Hematopoietic multipotent progenitor cell treated with erythropoietin and hydrocortisone succinate and interleukin-3 and kit ligand, for 8 days (in vitro differentiated cells): ENCODE measurements at regions not wholly inside any gene's neighbourhood (a gene's known extent, or its start where the extent isn't known, plus 50 kb on each side); places are given as distances from the start of the nearest gene placed in this dataset.

Experiments
- DNase-seq: peaks from one replicate; pipeline ENCODE4 v3.0.0-alpha.2; 2015

GRCh38 chr11:115049796-115050195 lies 371.5 kb downstream of the NXPE2 start:
- no peak for DNase-seq

GRCh38 chr11:115050756-115051155 lies 372.4 kb downstream of the NXPE2 start:
- no peak for DNase-seq

DNA sequence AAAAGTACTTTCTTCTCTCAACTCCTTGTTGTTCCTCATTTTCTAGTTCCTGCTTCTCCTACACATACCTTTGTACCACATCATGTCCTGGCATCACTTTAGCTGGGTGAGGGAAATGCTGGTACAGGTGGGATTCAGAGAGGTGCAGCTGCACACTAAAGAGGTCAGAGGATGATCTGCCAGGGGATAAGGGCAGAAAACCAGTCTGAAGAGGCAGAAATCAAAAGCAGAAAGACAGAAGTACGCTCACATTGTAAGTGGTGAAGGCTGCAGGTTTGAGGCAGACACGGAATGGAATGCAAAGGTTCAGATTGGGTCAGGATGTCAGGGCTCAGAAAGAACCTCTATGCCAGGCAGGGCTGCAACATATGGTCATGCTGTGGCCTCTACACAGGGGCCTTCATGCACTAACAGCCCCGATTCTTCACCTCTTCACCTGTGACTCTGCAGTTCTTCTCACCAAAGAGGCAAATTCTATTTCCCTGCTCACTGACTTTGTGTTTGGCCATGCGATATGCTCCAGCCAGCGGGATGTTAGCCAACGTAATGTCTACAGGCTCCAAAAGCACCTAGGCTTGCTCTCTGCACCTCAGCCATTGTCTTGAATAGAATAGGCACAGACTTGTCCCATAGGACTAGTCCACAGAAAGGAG lies 373.7 kb downstream of the NXPE2 start:
- DNase-seq: no peak

DNA sequence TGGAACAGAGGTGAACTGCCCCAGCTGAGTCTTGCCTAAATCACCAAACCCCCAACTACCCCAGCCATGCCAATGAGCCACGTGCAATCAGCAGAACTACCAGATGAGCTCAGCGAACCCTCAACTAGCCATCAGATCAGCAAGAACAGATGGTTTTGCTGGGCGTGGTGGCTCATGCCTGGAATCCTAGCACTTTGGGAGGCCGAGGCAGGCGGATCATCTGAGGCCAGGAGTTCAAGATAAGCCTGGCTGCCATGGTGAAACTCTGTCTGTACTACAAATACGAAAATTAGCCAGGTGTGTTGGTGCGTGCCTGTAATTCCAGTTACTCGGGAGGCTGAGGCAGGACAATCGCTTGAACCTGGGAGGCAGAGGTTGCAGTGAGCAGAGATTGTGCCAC lies 374.3 kb downstream of the NXPE2 start:
- DNase-seq: no peak

GRCh38 chr11:115054570-115055538 lies 376.5 kb downstream of the NXPE2 start:
- no peak for DNase-seq

- no peak for DNase-seq
Observed at GRCh38 chr11:115056514-115056913, 378.2 kb downstream of the NXPE2 start.

DNA sequence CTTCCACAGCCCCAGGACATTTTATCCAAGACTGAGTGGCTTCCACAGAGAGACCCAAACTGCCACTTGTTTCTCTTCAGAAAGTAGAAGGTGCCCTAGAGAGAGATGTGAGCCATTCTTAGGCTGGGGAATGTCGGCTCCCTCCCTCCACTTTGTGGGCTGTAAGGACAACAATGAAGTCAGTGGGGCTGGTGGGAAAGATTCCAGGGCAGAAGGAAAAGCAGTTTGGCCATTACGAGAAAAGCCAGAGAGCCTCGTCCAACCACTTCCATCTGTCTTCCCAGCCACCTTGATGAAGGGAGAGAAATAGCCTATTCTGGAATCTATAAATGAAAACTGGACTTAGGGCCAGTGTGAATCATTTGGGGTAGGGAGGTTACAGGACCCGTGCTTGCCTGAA lies 382.5 kb downstream of the NXPE2 start:
- DNase-seq: no peak

DNA sequence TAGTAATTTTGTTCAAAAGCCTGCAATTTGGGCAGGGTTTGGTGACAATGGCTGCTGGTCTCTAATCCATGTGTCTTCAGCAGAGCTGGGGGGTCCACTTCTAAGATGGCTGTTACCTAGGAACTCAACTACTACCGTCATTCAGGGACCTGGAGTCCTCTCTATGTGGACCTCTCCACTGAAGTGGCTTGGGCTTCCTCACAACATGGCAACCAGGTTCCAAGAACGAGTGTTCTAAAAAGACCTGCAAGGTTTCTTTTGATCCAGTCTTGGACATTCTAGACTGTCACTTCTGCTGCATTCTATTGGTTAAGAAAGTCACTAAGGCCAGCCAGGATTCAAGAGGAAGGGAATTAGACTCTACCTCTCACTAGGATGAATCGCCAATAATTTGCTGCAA lies 387.0 kb downstream of the NXPE2 start:
- DNase-seq: no peak

GRCh38 chr11:115065830-115066664 lies 387.7 kb downstream of the NXPE2 start:
- DNase-seq: no peak

- no peak for DNase-seq
Observed at GRCh38 chr11:115067471-115067870, 389.1 kb downstream of the NXPE2 start.

DNA sequence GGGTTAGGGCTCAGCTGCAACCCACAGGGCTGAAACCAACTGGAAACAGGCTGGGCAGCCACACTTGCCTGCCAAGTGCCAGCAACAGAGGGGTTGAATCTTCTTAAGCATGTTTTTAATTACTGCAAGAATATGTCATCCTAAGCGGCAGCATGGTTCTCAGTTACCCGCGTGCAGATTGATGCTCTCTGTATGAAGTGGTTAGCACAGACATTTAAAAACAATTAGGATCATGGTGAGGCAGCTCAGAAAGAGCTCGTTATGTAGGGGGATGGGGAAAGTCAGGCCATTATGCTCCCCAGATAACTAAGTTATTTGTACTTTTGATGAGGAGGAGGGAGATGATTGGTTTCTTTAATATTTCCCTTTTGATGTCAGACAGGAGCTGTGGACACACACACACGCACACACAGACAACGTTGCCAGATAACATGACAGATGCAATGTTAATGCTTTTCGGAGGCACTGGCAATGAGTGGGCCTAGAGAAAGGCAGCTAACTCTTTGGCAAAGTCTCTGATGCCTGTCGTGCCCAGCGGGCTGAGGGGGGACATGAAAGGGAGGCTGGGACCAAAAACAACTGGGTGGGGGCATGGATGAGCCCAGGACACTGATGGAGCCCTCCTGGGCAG lies 389.7 kb downstream of the NXPE2 start:
- no peak for DNase-seq

GRCh38 chr11:115069599-115069998 lies 391.3 kb downstream of the NXPE2 start:
- no peak for DNase-seq

GRCh38 chr11:115075356-115075755 lies 397.0 kb downstream of the NXPE2 start:
- no peak for DNase-seq

DNA sequence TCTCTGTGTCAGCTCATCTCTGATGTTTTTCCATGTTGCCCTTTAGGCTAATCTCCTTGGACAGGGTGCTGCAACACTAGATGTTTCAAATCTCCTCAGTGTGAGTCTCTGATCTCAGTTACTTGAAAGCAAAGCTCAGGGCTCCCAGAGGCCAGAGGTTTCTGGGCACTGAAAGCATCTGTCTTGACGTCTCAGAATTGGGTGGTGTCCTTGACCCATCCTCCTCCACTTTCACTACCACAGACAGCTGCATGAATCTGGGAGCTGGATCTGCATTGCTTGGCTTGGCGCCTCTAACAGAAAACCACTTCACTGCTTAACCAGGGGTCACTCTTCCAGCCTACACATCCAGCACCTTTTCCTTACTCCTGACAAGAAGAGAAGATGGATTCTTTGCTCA lies 399.4 kb downstream of the NXPE2 start:
- no peak for DNase-seq

GRCh38 chr11:115078461-115079438 lies 400.4 kb downstream of the NXPE2 start:
- no peak for DNase-seq

DNA sequence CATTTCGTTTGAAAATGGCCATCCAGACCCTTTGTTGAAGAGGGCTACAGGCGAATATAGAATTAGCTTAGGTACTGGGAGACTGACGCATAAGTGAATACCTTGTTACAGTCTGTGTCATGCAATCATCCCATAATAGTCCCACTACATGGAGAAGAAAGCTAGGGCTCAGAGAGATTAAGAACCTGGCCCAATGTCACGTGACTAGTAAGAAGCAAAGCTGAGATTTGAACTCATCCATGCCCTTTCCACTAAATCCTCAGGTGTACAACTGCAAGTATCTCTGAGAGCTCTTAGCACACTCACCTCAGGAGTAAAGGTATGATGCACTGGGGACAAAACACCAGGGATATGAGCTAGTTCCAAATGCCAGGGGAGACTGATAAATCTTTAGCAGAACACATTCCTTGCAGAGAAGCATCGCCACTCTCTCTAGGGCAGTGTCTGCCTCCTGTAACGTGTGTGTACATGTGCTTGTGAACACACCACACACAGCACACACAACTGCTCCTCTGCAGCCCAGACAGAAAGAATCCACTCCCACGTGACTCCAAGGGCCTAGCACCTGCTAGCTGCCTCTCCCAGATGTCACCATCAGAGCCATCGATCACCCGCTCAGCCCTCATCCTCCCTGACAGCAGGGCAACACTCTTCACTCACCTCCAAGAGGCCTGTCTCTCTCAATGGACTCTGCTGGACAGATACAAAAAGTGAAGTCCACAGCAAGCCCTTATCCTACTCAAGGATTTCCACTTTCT lies 402.8 kb downstream of the NXPE2 start:
- no peak for DNase-seq

- DNase-seq: no peak
Observed at GRCh38 chr11:115081972-115082371, 403.6 kb downstream of the NXPE2 start.

DNA sequence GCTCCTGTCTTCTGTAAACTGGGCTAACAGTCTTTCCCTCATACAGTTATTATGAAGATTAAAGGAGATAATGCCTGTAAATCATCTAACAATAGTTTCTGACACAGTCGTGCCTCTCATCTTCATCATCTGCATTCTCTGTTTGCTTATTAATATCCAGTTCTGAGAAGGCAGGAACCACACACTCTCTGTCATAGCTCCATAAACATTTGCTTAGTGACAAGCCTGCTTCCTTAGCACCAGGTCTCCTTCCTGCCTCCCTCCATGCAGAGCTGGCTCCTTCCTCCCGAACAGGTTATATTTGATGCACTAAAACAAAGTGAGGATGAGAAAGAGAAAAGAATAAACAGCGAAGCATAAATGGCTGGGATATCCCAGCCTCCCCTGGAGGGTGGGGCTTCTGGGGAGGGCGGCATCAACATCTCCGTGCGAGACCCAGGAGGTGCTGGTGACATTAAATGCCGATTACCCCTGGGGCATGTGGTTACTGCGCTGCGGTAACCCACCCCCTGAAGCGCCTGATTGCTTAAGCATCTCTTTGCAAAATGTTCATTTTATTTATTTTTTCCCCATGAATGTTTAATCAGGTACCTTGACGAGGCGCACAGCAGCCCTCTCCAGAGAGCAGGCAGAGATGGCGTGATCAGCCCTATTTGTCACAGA lies 404.9 kb downstream of the NXPE2 start:
- no peak for DNase-seq

DNA sequence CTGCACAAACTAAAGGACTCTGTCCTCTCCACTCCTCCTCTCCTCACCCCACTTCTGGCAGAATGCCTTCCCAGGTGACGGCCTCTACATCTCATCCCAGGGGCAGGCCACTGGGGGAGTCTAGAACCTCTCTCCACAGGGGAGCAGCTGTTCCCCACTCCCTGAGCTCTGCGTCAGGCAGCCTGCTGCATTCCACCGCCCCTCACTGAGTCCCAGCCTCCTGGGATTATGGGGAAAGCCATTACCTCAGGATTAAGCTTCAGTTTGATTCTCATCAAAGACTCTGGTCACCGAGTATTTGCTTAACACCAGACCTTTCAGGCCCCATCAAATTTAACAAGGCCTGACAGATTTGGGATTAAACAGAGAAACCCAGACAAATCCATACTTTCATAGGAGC lies 405.9 kb downstream of the NXPE2 start:
- DNase-seq: no peak
